ENCODE measurements at regions not wholly inside any gene's neighbourhood (a gene's known extent, or its start where the extent isn't known, plus 50 kb on each side); places are given as distances from the start of the nearest gene placed in this dataset.
"Not testable (repeated sequence)": the region's sequence is repeated elsewhere in the genome, so short reads cannot be mapped to it uniquely, and the experiment has no call there.

- Mint-ChIP-seq H3K27me3 (ENCODE audit: low read depth in 2 of 2) (peaks cover 0 to 2% of the 10 kb centered on the region in 2 donors), H3K27ac (no peak overlapping the region), H3K36me3 (peaks cover 7% of the 10 kb centered on the region), H3K4me1 (peaks cover 10 to 16% of the 10 kb centered on the region in 2 donors), H3K9me3 (peaks cover 3% of the 10 kb centered on the region in 2 donors), H3K4me3 (peak overlapping the region; percentile 36)
- DNase-seq = no peak
- Histone ChIP-seq H3K4me1 (ENCODE audit: control insufficient read depth, insufficient read depth, low read length) (peaks cover 5% of the 10 kb centered on the region), H3K4me3 (ENCODE audit: low read length) (no peak overlapping the region), H3K27me3 (ENCODE audit: control insufficient read depth, insufficient read depth, low read length) (no peaks in the 10 kb centered on the region), H3K27ac (ENCODE audit: low read length) (no peak overlapping the region), H3K9me3 (ENCODE audit: control insufficient read depth, insufficient read depth, low read length) (no peaks in the 10 kb centered on the region), H3K36me3 (ENCODE audit: control insufficient read depth, insufficient read depth, low read length) (no peaks in the 10 kb centered on the region)
- intact Hi-C loops (cut with micrococcal nuclease) = no loop called here
- WGBS (ENCODE audit: insufficient coverage) = no CpG with 5 or more reads among the region's 5 CpGs
- TF ChIP-seq CTCF (IDR thresholded peaks at IDR 0.05) = no peak
- ATAC-seq = no peak
Observed at GRCh38 chr9:74173284-74173683, 323.9 kb upstream of the RORB start.

GRCh38 chr9:74197771-74198170, 299.4 kb upstream of the RORB start:
- H3K36me3 Mint-ChIP-seq; H3K9me3 ChIP-seq (ENCODE audit: control insufficient read depth, insufficient read depth, low read length); H3K4me3 Mint-ChIP-seq; H3K27me3 ChIP-seq (ENCODE audit: control insufficient read depth, insufficient read depth, low read length); H3K4me1 ChIP-seq (ENCODE audit: control insufficient read depth, insufficient read depth, low read length); H3K27me3 Mint-ChIP-seq (ENCODE audit: low read depth in 2 of 2); DNase-seq; H3K9me3 Mint-ChIP-seq; intact Hi-C loops (cut with micrococcal nuclease); H3K27ac Mint-ChIP-seq; H3K27ac ChIP-seq (ENCODE audit: low read length); H3K36me3 ChIP-seq (ENCODE audit: control insufficient read depth, insufficient read depth, low read length); H3K4me1 Mint-ChIP-seq; ATAC-seq; H3K4me3 ChIP-seq (ENCODE audit: low read length): not testable (repeated sequence)
- 99% methylated on average over 21 of the region's 24 CpGs for WGBS (ENCODE audit: insufficient coverage)

- no peaks in the 10 kb centered on the region for H3K36me3 ChIP-seq (ENCODE audit: control insufficient read depth, insufficient read depth, low read length)
- DNase-seq (no peak), ATAC-seq (no peak)
- no peaks in the 10 kb centered on the region for H3K27me3 ChIP-seq (ENCODE audit: control insufficient read depth, insufficient read depth, low read length)
- TF ChIP-seq CTCF (IDR thresholded peaks at IDR 0.05) = no peak
- Mint-ChIP-seq H3K4me1 (no peaks in the 10 kb centered on the region), H3K4me3 (no peak overlapping the region), H3K27ac (no peak overlapping the region), H3K36me3 (no peaks in the 10 kb centered on the region), H3K27me3 (ENCODE audit: low read depth in 2 of 2) (no peaks in the 10 kb centered on the region), H3K9me3 (peaks cover 0 to 3% of the 10 kb centered on the region in 2 donors)
- H3K27ac ChIP-seq (ENCODE audit: low read length) = no peak overlapping the region
- no peak overlapping the region for H3K4me3 ChIP-seq (ENCODE audit: low read length)
- H3K9me3 ChIP-seq (ENCODE audit: control insufficient read depth, insufficient read depth, low read length) = no peaks in the 10 kb centered on the region
- no peaks in the 10 kb centered on the region for H3K4me1 ChIP-seq (ENCODE audit: control insufficient read depth, insufficient read depth, low read length)
- intact Hi-C loops (cut with micrococcal nuclease) = no loop called here
- 79% methylated on average over 4 of the region's 4 CpGs for WGBS (ENCODE audit: insufficient coverage)
Observed at GRCh38 chr9:74205056-74205455, 292.1 kb upstream of the RORB start.

GRCh38 chr9:74218385-74219063, 278.6 kb upstream of the RORB start:
- peak in 1 of 2 donors; percentile 4 for DNase-seq
- H3K4me3 ChIP-seq (ENCODE audit: low read length) = no peak overlapping the region
- no peak overlapping the region for H3K4me3 Mint-ChIP-seq
- no peak overlapping the region for H3K27ac Mint-ChIP-seq
- peaks cover 0 to 5% of the 10 kb centered on the region in 2 donors for H3K4me1 Mint-ChIP-seq
- intact Hi-C loops (cut with micrococcal nuclease) = no loop called here
- H3K27ac ChIP-seq (ENCODE audit: low read length) = no peak overlapping the region
- ATAC-seq = peak in 1 of 3 donors; percentile 38
- H3K9me3 ChIP-seq (ENCODE audit: control insufficient read depth, insufficient read depth, low read length) = no peaks in the 10 kb centered on the region
- H3K4me1 ChIP-seq (ENCODE audit: control insufficient read depth, insufficient read depth, low read length) = no peaks in the 10 kb centered on the region
- WGBS (ENCODE audit: insufficient coverage) = 100% methylated on average over 1 of the region's 3 CpGs
- peaks cover 4 to 5% of the 10 kb centered on the region in 2 donors for H3K9me3 Mint-ChIP-seq
- H3K36me3 Mint-ChIP-seq = peaks cover 10% of the 10 kb centered on the region
- no peak for TF ChIP-seq CTCF (IDR thresholded peaks at IDR 0.05)
- no peaks in the 10 kb centered on the region for H3K36me3 ChIP-seq (ENCODE audit: control insufficient read depth, insufficient read depth, low read length)
- H3K27me3 Mint-ChIP-seq (ENCODE audit: low read depth in 2 of 2) = peaks cover 0 to 4% of the 10 kb centered on the region in 2 donors
- H3K27me3 ChIP-seq (ENCODE audit: control insufficient read depth, insufficient read depth, low read length) = no peaks in the 10 kb centered on the region

Measured in natural killer cell (primary cell).